ENCODE measurements at regions not wholly inside any gene's neighbourhood (a gene's known extent, or its start where the extent isn't known, plus 50 kb on each side); places are given as distances from the start of the nearest gene placed in this dataset.

GRCh38 chr15:91408476-91409076 lies 308.5 kb downstream of the SV2B start:
- TF ChIP-seq MAX (IDR thresholded peaks at IDR 0.05) = no peak
- TF ChIP-seq EP300 (IDR thresholded peaks at IDR 0.05; ENCODE audit: borderline replicate concordance) = no peak
- no peak for TF ChIP-seq CREB1 (IDR thresholded peaks at IDR 0.05; ENCODE audit: low read depth)
- TF ChIP-seq REST (IDR thresholded peaks at IDR 0.05; ENCODE audit: low read depth) = no peak
- no peak for TF ChIP-seq YY1 (IDR thresholded peaks at IDR 0.05; ENCODE audit: low read depth)
- TF ChIP-seq TCF12 (IDR thresholded peaks at IDR 0.05; ENCODE audit: low read depth) = no peak
- TF ChIP-seq RAD21 (IDR thresholded peaks at IDR 0.05; ENCODE audit: low read depth) = no peak
- TF ChIP-seq CEBPB (IDR thresholded peaks at IDR 0.05) = no peak
- no peak for TF ChIP-seq TAF1 (IDR thresholded peaks at IDR 0.05; ENCODE audit: low read depth)
- TF ChIP-seq USF1 (IDR thresholded peaks at IDR 0.05) = no peak
- TF ChIP-seq ZBTB7A (IDR thresholded peaks at IDR 0.05; ENCODE audit: low read depth) = no peak
- TF ChIP-seq FOXM1 (IDR thresholded peaks at IDR 0.05; ENCODE audit: borderline replicate concordance, low read depth) = no peak
- no peak for TF ChIP-seq NFIC (IDR thresholded peaks at IDR 0.05)
- no peak for TF ChIP-seq EGR1 (IDR thresholded peaks at IDR 0.05)
